BLaER1 treated with 17β-estradiol and CSF1 and Interleukin-3, amounts not matched to agents 10 nM and 100 nM (cell line): ENCODE measurements at regions not wholly inside any gene's neighbourhood (a gene's known extent, or its start where the extent isn't known, plus 50 kb on each side); places are given as distances from the start of the nearest gene placed in this dataset.

ENCODE experiments used
- H3K27ac ChIP-seq, 11 experiments: shearing (Covaris generic); formaldehyde crosslinking; 2 replicates each; pipeline ENCODE4 v1.8.1; 2022
- H3K27me3 ChIP-seq, 11 experiments: shearing (Covaris generic); formaldehyde crosslinking; 2 replicates each; pipeline ENCODE4 v1.8.1; 2022
- H3K36me3 ChIP-seq, 11 experiments: shearing (Covaris generic); formaldehyde crosslinking; 2 replicates each; pipeline ENCODE4 v1.8.1; 2022
- H3K4me1 ChIP-seq, 10 experiments: shearing (Covaris generic); formaldehyde crosslinking; 2 replicates each; pipeline ENCODE4 v1.8.1; 2022
- H3K4me2 ChIP-seq, 11 experiments: shearing (Covaris generic); formaldehyde crosslinking; 2 replicates each; pipeline ENCODE4 v1.8.1; 2022
- H3K4me3 ChIP-seq, 10 experiments: shearing (Covaris generic); formaldehyde crosslinking; 2 replicates each; pipeline ENCODE4 v1.8.1; 2022
- H3K9ac ChIP-seq, 11 experiments: shearing (Covaris generic); formaldehyde crosslinking; 2 replicates each; pipeline ENCODE4 v1.8.1; 2022
- H3K9me3 ChIP-seq, 11 experiments: shearing (Covaris generic); formaldehyde crosslinking; replicated peaks in 1 of 11; 2 replicates each; pipeline ENCODE4 v1.8.1; 2022
- H4K20me1 ChIP-seq, 11 experiments: shearing (Covaris generic); formaldehyde crosslinking; 2 replicates each; pipeline ENCODE4 v1.8.1; 2022
- Cebpa-rat ChIP-seq, 11 experiments: shearing (Covaris generic); IDR thresholded peaks; 2 replicates each; pipeline ENCODE4 v1.8.1; 2022

DNA sequence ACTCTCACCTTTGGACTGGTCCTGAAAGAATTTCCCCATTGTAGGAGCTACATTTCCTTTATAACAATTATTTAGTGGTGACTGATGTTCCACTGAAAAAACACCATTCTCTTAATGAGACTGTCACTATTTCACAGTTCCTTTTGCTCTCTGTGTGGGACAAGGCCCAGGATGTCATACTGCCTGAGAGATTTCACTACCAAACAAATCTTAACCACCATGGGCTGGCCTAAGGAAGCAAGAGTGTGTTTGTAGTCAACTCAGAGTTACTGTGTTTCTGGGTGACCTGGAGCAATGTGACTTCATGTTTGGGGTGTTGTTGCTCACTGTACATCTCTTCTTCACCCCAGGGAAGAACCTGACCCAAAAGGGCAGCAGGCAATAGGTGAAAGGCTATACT lies 50.1 kb upstream of the ZNF608 start:
- Histone ChIP-seq H3K9me3 (peaks cover 0 to 22% (median 6%) of the 10 kb centered on the region in 11 experiments; a peak in 7 of 22 replicates), H4K20me1 (no peaks in the 10 kb centered on the region), H3K27me3 (no peaks in the 10 kb centered on the region), H3K9ac (no peak overlapping the region), H3K4me1 (no peaks in the 10 kb centered on the region; a peak in 1 of 20 replicates), H3K4me2 (no peak overlapping the region), H3K36me3 (no peaks in the 10 kb centered on the region), H3K4me3 (no peak overlapping the region), H3K27ac (no peak overlapping the region)
- no peak for TF ChIP-seq Cebpa-rat (IDR thresholded peaks at IDR 0.05)

DNA sequence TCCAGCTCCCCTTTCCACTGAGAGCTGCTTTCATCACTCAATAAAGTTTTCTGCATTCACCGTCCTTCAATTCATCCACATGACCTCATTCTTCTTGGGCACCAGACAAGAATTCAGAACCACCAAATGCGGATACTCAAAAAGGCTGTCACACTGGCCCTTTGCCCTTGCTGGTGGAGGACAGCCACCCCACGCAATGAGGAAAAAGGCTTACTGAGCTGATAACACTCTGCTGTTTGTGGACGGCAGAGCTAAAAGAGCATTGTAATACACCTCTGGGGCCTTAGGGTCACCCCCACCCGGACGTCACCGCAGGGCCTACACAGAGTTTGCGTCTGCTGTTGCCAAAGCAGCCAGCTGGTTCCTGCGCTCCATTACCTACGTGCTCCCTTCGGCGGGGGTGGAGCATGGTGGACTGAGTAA lies 51.2 kb upstream of the ZNF608 start:
- no peaks in the 10 kb centered on the region for H3K27me3 ChIP-seq
- no peak overlapping the region for H3K9ac ChIP-seq
- no peaks in the 10 kb centered on the region for H3K36me3 ChIP-seq
- no peak overlapping the region for H3K27ac ChIP-seq
- H3K4me2 ChIP-seq, result no peak overlapping the region
- H3K4me1 ChIP-seq, result no peaks in the 10 kb centered on the region; a peak in 1 of 20 replicates
- TF ChIP-seq Cebpa-rat (IDR thresholded peaks at IDR 0.05), result no peak
- peaks cover 0 to 19% (median 6%) of the 10 kb centered on the region in 11 experiments; a peak in 7 of 22 replicates for H3K9me3 ChIP-seq
- no peaks in the 10 kb centered on the region for H4K20me1 ChIP-seq
- H3K4me3 ChIP-seq, result no peak overlapping the region

GRCh38 chr5:124798890-124799289 lies 52.5 kb upstream of the ZNF608 start:
- Histone ChIP-seq H3K4me3 (no peak overlapping the region), H3K36me3 (no peaks in the 10 kb centered on the region), H3K9ac (no peak overlapping the region), H3K27me3 (no peaks in the 10 kb centered on the region), H3K4me1 (no peaks in the 10 kb centered on the region; a peak in 2 of 20 replicates), H3K9me3 (peaks cover 0 to 15% (median 6%) of the 10 kb centered on the region in 11 experiments; a peak in 6 of 22 replicates), H3K27ac (no peak overlapping the region), H4K20me1 (no peaks in the 10 kb centered on the region), H3K4me2 (no peak overlapping the region)
- TF ChIP-seq Cebpa-rat (IDR thresholded peaks at IDR 0.05), result no peak

DNA sequence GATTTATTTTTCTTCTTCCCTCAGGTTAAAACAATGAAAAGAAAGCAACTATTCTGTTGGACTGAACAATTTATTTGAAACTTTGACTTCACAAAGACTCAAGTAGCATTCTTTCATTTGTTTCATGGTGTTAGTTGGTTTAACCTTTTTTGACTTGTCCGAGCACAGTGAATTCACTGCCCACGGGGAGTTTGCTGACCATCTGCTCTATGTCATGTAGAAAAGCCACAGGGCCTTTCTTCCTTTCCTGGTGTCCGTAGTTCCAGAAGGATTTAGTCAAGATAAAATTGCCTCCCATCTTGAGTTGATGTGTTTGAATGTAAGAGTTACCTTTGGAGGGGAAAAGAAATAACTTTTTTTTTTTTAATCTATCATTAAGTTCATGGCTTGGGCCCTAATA lies 55.1 kb upstream of the ZNF608 start:
- H4K20me1 ChIP-seq, result no peaks in the 10 kb centered on the region
- H3K4me1 ChIP-seq, result no peaks in the 10 kb centered on the region; a peak in 1 of 20 replicates
- H3K4me3 ChIP-seq, result no peak overlapping the region
- H3K9me3 ChIP-seq, result peaks cover 0 to 15% (median 4%) of the 10 kb centered on the region in 11 experiments; a peak in 6 of 22 replicates
- H3K27ac ChIP-seq, result no peak overlapping the region
- no peaks in the 10 kb centered on the region for H3K36me3 ChIP-seq
- H3K4me2 ChIP-seq, result no peak overlapping the region
- no peak for TF ChIP-seq Cebpa-rat (IDR thresholded peaks at IDR 0.05)
- no peak overlapping the region for H3K9ac ChIP-seq
- H3K27me3 ChIP-seq, result no peaks in the 10 kb centered on the region

- Histone ChIP-seq H3K4me1 (no peaks in the 10 kb centered on the region; a peak in 1 of 20 replicates), H3K27ac (no peak overlapping the region), H3K4me2 (no peak overlapping the region), H3K27me3 (no peaks in the 10 kb centered on the region), H4K20me1 (no peaks in the 10 kb centered on the region), H3K9ac (no peak overlapping the region), H3K9me3 (peaks cover 0 to 8% (median 3%) of the 10 kb centered on the region in 11 experiments; a peak in 6 of 22 replicates), H3K36me3 (no peaks in the 10 kb centered on the region), H3K4me3 (no peak overlapping the region)
- TF ChIP-seq Cebpa-rat (IDR thresholded peaks at IDR 0.05), result no peak
These were observed 57.3 kb upstream of the ZNF608 start for GRCh38 chr5:124803617-124804323.

- H3K9ac ChIP-seq, result no peak overlapping the region
- no peak overlapping the region for H3K27ac ChIP-seq
- H3K4me3 ChIP-seq, result no peak overlapping the region
- H3K36me3 ChIP-seq, result no peaks in the 10 kb centered on the region
- no peaks in the 10 kb centered on the region for H3K27me3 ChIP-seq
- no peak for TF ChIP-seq Cebpa-rat (IDR thresholded peaks at IDR 0.05)
- peaks cover 0 to 4% (median 0%) of the 10 kb centered on the region in 11 experiments; a peak in 2 of 22 replicates for H3K9me3 ChIP-seq
- no peaks in the 10 kb centered on the region for H4K20me1 ChIP-seq
- no peaks in the 10 kb centered on the region; a peak in 1 of 20 replicates for H3K4me1 ChIP-seq
- no peak overlapping the region for H3K4me2 ChIP-seq
These were observed 59.6 kb upstream of the ZNF608 start for GRCh38 chr5:124806026-124806372.

DNA sequence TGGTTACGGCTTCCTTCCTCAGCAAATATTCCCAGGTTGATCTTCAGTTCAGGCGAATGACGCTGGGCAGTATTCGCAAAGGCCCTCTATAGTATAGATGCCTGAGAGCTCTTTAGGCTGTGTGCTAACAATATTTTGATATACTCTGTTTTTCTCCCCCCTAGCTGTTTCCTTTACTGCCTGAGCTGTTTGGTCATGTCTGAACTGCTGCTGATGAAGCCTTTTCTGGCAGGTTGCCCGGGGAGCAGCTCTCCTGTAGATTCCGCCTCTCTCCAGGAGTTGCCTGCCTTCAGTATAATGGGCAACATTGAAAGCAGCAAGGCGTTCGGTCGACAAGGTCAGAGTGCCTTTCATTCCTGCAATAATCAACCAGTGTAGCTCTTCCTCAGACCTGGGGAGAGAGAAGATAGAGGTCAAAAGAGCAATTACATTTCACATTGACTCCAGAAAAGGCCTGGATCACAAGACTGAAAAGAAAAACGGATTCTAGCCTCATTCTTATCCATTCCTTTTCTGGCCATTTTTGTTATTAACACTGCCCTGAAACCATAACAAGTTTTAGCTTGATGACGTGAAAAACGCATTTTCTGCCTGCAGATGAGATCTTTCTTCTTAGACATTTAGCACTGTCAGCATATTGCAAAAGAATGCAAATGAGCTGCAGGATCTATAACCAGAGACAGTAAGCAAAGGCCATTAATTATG lies 60.1 kb upstream of the ZNF608 start:
- Histone ChIP-seq H3K36me3 (no peaks in the 10 kb centered on the region), H3K4me2 (no peak overlapping the region), H3K9ac (no peak overlapping the region), H3K4me3 (no peak overlapping the region), H3K4me1 (no peaks in the 10 kb centered on the region; a peak in 1 of 20 replicates), H3K27ac (no peak overlapping the region), H3K27me3 (no peaks in the 10 kb centered on the region), H3K9me3 (peaks cover 0 to 4% (median 0%) of the 10 kb centered on the region in 11 experiments; a peak in 3 of 22 replicates), H4K20me1 (no peaks in the 10 kb centered on the region)
- TF ChIP-seq Cebpa-rat (IDR thresholded peaks at IDR 0.05), result no peak

DNA sequence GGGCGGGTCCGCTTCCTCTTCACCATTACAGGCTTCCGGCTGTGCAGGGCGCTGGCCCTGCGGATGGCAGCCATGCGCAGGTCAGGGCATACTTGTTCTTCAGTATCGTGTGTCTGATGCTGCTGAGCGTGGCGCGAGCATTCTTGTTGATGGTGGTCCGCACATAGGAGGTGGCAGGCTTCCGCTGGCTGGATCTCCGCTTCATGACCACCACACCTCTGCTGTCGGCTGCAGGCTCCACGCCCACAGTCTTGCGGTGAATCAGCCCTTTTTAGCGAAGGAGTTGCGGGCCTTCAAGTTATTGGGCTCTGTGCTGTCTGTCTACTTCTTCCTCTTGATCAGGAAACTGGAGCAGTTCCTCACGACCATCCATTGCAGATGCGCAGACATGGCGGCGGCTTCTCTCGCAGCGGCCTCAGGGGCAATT lies 62.4 kb upstream of the ZNF608 start:
- Histone ChIP-seq H3K4me3 (no peak overlapping the region), H4K20me1 (no peaks in the 10 kb centered on the region), H3K9me3 (peaks cover 0 to 4% (median 0%) of the 10 kb centered on the region in 11 experiments; a peak in 2 of 22 replicates), H3K27ac (no peak overlapping the region), H3K4me1 (no peaks in the 10 kb centered on the region), H3K9ac (no peak overlapping the region), H3K36me3 (no peaks in the 10 kb centered on the region), H3K4me2 (no peak overlapping the region), H3K27me3 (no peaks in the 10 kb centered on the region)
- TF ChIP-seq Cebpa-rat (IDR thresholded peaks at IDR 0.05), result no peak

DNA sequence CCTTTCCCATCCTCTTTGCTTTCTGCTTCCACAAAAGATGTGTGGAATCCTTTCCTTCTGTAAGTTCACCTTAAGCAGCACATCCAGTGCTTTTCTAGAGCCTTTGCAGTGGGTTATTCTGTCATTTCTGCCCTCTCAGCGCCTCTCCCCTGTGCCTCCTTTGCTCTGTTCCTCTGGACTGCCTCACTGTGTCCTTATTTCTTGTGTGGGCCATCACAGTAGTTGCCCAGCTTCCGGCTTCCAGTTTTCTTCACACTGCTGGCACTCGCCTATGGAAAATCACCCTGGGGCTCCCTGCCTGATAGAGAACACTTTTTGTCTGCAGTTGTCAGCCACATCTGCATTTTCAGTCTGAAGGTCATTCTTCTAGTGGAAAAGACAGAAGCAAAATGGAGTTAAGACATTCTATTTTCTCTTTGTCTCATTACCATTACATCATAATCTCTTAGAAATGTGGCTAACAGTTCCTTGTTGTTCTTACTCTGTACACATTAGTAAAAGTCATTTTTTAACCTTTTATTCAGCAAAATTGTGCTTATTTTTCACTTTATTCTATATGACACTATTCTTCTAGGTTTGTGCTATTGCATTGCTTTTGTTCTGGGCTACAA lies 64.1 kb upstream of the ZNF608 start:
- Histone ChIP-seq H3K27me3 (no peaks in the 10 kb centered on the region), H3K9me3 (peaks cover 0 to 4% (median 0%) of the 10 kb centered on the region in 11 experiments; a peak in 3 of 22 replicates), H4K20me1 (no peaks in the 10 kb centered on the region), H3K27ac (no peak overlapping the region), H3K4me1 (no peaks in the 10 kb centered on the region), H3K4me2 (no peak overlapping the region), H3K36me3 (no peaks in the 10 kb centered on the region), H3K4me3 (no peak overlapping the region), H3K9ac (no peak overlapping the region)
- no peak for TF ChIP-seq Cebpa-rat (IDR thresholded peaks at IDR 0.05)
